ES-I3 (cell line): ENCODE measurements at regions not wholly inside any gene's neighbourhood (a gene's known extent, or its start where the extent isn't known, plus 50 kb on each side); places are given as distances from the start of the nearest gene placed in this dataset.

ENCODE experiments used
- H3K36me3 ChIP-seq: 2 replicates; pipeline ENCODE4 v1.6.1; 2013; ENCODE audit warnings: mild to moderate bottlenecking, low read length, control low read depth, moderate library complexity; ENCODE audit not compliant: insufficient read depth
- H3K4me1 ChIP-seq: 2 replicates; pipeline ENCODE4 v1.6.1; 2013; ENCODE audit warnings: mild to moderate bottlenecking, control low read depth, low read length; ENCODE audit not compliant: insufficient read depth
- H3K9ac ChIP-seq: 2 replicates; pipeline ENCODE4 v1.6.1; 2013; ENCODE audit warnings: low read depth, mild to moderate bottlenecking, low read length, moderate library complexity
- H3K9me3 ChIP-seq: 2 replicates; pipeline ENCODE4 v1.6.1; 2013; ENCODE audit warnings: mild to moderate bottlenecking, low read length, moderate library complexity; ENCODE audit not compliant: control insufficient read depth, insufficient read depth

DNA sequence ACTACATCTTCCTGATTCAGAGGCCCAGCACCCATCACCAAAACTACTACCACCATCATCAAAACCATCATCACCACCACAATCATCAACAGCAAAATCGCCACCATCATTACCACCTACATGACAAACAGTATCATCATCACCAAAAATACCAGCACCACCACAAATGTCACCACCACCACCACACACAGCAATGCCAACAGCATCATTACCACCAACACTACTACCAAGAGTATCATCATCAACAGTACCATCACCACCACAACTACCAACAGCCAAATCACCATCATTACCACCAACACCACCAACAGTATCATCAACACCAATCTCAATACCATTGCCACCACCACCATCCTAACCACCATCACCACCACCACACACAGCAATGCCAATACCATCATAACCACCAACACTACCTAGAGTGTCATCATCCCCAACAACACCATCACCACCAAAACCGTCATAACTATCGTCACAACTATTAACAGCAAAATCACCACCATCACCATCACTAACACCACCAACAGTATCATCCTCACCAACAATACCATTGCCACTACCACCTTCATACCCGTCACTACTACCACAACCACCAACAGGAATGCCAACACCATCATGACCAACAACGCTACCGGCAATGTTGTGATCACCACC is 64.6 kb upstream of the TEX51 start:
- no peak overlapping the region for H3K9ac ChIP-seq
- H3K36me3 ChIP-seq = no peaks in the 10 kb centered on the region
- no peaks in the 10 kb centered on the region; the same call in 1 of the 2 replicates for H3K9me3 ChIP-seq
- peaks cover 9% of the 10 kb centered on the region for H3K4me1 ChIP-seq

DNA sequence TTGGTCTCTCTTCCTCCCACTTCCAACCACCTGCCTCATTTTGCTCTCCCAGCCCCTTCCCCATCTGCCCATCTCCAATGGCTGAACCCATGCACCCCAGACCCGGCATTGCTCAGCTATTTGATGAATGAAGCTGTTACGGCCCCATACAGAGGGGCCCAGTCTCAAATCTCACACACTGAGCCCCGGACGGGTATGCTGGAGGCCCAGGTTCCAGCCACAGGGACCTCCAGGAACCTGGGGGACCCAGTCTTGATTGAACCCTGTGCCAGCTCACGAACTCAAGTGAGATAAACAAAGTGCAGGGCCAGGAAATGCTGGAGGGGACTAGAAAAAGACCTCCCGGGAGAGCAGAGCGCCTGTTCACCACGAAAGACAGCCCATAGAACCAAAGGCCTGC is 63.4 kb upstream of the TEX51 start:
- Histone ChIP-seq H3K36me3 (no peaks in the 10 kb centered on the region), H3K9me3 (no peaks in the 10 kb centered on the region; the same call in 1 of the 2 replicates), H3K4me1 (peaks cover 9% of the 10 kb centered on the region), H3K9ac (no peak overlapping the region)

DNA sequence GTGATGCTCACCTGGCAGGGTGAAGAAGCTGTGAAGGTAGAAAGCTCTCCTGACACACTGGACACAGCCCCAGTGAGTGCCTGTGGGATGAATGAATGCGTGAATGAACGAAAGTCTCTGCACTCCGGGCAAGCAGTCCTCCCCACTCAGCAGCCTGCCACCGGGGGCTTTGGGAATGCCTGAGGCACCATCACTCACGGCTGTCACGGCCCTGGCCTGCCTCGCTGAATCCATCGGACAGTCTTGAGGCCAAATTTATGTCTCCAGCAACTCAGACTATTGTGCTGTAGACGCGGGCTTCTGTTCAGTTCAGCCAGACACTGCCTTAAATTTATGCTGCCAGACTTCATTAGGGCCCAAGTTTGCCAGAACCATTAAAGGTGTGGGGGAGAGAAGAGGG is 62.9 kb upstream of the TEX51 start:
- Histone ChIP-seq H3K4me1 (peaks cover 9% of the 10 kb centered on the region), H3K9ac (no peak overlapping the region), H3K36me3 (no peaks in the 10 kb centered on the region), H3K9me3 (no peaks in the 10 kb centered on the region; the same call in 1 of the 2 replicates)

DNA sequence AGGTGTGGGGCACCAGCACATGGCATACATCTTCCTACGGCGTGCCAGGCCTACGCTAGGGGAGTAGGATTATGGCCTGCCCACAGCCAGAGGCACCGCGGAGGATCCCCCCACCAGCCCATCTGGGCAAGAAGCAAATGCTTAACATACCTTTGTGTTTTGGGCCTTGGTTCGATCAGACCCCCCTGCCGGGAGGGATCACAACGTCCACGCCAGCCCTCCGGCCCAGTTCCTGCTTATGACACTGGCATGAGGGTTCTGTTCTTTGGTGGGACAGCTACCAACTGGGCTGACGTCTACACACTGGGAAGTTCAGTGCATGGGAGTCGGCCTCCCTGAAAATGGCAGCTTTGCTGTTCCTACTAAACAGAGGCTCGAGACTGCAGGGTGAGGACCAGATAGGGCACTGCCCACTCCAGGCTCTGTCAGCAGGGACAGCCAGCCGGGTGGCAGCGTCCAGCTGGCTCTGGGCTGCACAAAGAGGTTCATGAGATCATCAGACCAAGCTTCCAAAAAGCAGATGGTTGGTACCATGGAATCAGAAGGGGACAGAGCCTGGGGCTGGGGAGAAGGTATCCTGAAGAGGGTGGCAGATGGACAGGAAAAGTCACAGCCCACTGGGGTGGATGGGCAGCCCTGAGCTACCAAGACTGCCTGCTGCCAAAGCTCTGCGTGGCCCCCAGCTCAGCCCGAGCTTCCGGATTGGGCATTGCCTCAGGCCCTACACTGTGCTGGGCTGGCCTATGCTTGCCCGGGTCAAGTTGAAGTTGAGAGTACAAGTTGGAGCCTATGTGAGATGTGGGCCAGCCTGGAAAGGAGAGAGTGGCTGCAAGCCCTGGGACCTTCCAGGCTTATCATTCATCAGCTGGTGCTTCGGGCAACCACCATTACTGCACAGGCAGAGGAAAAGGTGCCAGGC is 61.7 kb upstream of the TEX51 start:
- Histone ChIP-seq H3K9ac (no peak overlapping the region), H3K36me3 (no peaks in the 10 kb centered on the region), H3K4me1 (peaks cover 4% of the 10 kb centered on the region), H3K9me3 (no peaks in the 10 kb centered on the region; the same call in 1 of the 2 replicates)

DNA sequence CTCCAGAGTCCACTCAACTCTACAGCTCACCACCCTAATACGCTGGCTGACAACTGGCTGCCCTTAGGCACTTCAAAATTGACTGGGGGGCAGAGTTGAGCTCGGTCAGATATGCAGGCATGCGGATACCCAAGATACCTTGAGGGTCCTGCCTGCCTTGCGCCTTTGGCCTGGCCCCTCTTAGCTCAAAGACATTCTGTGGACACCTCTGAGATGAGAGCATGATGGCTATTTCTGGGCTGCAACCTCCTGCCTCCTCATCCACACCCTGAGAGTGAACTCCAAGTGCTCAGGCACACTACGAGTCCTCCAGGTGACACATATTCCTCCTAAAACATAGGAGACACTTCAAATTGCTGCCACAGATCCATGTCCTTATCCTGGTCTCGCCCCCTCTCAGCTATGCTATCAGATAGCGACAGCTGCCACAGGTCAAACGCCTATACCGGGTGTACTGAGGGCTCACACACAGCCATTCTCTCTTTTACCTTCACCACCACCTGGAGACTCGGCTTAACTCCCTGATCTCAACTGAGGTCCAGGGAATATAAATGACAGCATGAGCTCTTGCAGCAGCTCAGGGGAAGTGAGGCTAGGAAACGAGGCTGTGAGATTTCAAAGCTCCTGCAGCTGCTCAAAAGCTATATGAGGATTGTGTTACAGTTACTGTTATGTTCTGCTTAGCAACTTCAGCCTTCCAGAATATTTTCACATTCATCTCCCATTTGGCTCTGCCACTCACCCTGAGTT is 60.5 kb upstream of the TEX51 start:
- Histone ChIP-seq H3K4me1 (no peaks in the 10 kb centered on the region), H3K9me3 (no peaks in the 10 kb centered on the region; the same call in 1 of the 2 replicates), H3K36me3 (no peaks in the 10 kb centered on the region), H3K9ac (no peak overlapping the region)

DNA sequence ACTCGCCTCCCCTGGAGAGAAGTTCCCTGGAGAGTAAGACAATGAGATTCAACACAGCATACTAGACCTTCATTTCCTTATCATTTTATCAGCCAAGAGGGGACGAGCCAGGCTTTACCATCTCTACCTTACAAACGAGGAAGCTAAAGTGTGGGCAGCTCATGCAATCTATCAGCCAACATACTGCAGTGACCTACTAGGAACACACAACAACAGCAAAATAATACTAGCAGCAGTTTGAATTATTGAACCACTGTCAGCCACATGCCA is 60.0 kb upstream of the TEX51 start:
- H3K4me1 ChIP-seq = no peaks in the 10 kb centered on the region
- H3K9ac ChIP-seq = no peak overlapping the region
- H3K9me3 ChIP-seq = no peaks in the 10 kb centered on the region
- H3K36me3 ChIP-seq = no peaks in the 10 kb centered on the region

DNA sequence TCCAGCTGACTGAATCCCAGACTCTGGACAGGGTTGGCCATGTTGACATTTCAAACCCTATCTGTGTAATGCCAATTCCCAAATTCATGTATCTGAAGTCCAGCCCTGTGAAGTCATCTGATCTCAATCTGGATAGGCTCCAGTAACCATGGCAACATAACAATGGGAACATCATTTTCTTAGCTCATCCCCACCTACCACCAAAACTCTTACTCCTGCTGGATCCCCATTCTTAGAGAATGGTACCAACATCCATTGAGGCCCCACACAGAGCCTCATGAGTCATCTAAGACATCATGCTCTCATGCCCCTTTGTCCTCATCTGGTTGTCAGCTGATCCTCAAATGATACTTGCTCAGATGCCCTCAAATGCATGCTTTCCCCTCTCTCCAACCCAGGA is 58.9 kb upstream of the TEX51 start:
- no peaks in the 10 kb centered on the region for H3K36me3 ChIP-seq
- H3K4me1 ChIP-seq = no peaks in the 10 kb centered on the region
- H3K9ac ChIP-seq = no peak overlapping the region
- no peaks in the 10 kb centered on the region for H3K9me3 ChIP-seq

DNA sequence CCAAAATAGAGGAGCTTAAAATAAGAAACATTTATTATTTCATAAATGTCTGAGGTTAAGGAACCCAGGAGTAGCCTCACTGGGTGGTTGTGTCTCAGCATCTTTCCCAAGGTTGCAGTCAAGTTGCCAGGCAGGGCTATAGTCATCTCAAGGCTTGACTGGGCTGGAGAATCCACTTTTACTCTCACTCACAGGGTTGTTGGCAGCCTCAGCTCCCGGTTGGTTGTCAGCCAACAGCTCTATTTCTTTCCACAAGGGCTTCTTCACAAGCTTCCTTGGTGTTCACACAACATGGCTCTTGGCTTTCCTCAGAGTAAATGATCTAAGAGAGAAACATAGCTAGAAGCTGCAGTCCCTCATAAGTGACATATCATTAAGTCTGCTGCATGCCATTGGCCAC is 55.6 kb upstream of the TEX51 start:
- H3K9me3 ChIP-seq = no peaks in the 10 kb centered on the region
- no peak overlapping the region for H3K9ac ChIP-seq
- H3K36me3 ChIP-seq = no peaks in the 10 kb centered on the region
- H3K4me1 ChIP-seq = no peaks in the 10 kb centered on the region

DNA sequence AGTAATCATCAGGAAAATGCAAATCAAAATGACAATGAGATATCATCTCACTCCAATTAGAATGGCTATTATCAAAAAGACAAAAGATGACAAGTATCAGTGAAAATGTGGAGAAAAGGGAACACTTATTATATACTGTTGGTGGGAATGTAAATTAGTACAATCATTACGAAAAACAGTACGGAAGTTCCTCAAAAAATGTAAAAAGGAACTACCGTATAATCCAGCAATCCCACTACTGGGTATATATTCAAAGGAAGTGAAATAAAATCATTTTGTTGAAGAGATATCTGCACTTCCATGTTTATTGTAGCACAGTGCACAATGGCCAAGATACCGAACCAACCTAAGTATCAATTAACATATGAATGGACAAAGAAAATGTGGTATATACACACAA is 52.4 kb upstream of the TEX51 start:
- H3K36me3 ChIP-seq = no peaks in the 10 kb centered on the region
- no peaks in the 10 kb centered on the region for H3K9me3 ChIP-seq

More for the DNA sequence above, 52.4 kb upstream of the TEX51 start:
- Histone ChIP-seq H3K9ac (no peak overlapping the region), H3K4me1 (no peaks in the 10 kb centered on the region)
